ENCODE measurements at regions not wholly inside any gene's neighbourhood (a gene's known extent, or its start where the extent isn't known, plus 50 kb on each side); places are given as distances from the start of the nearest gene placed in this dataset.
"Not testable (repeated sequence)": the region's sequence is repeated elsewhere in the genome, so short reads cannot be mapped to it uniquely, and the experiment has no call there.

GRCh38 chr13:76286178-76286577 lies 600.0 kb downstream of the KCTD12 start:
- Histone ChIP-seq H3K4me1 (no peaks in the 10 kb centered on the region), H3K9me3 (no peaks in the 10 kb centered on the region), H3K4me3 (ENCODE audit: low read depth, low read length) (no peak overlapping the region), H3K27me3 (no peaks in the 10 kb centered on the region), H3K36me3 (no peaks in the 10 kb centered on the region)
- DNase-seq, result no peak
- TF ChIP-seq, protein P1, sequence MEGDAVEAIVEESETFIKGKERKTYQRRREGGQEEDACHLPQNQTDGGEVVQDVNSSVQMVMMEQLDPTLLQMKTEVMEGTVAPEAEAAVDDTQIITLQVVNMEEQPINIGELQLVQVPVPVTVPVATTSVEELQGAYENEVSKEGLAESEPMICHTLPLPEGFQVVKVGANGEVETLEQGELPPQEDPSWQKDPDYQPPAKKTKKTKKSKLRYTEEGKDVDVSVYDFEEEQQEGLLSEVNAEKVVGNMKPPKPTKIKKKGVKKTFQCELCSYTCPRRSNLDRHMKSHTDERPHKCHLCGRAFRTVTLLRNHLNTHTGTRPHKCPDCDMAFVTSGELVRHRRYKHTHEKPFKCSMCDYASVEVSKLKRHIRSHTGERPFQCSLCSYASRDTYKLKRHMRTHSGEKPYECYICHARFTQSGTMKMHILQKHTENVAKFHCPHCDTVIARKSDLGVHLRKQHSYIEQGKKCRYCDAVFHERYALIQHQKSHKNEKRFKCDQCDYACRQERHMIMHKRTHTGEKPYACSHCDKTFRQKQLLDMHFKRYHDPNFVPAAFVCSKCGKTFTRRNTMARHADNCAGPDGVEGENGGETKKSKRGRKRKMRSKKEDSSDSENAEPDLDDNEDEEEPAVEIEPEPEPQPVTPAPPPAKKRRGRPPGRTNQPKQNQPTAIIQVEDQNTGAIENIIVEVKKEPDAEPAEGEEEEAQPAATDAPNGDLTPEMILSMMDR (IDR thresholded peaks at IDR 0.05; ENCODE audit: low read depth, low read length), result no peak

GRCh38 chr13:76285463-76285862 lies 600.7 kb downstream of the KCTD12 start:
- no peak for DNase-seq
- H3K4me1 ChIP-seq, result no peaks in the 10 kb centered on the region
- no peak overlapping the region for H3K4me3 ChIP-seq (ENCODE audit: low read depth, low read length)
- H3K36me3 ChIP-seq, result no peaks in the 10 kb centered on the region
- no peaks in the 10 kb centered on the region for H3K27me3 ChIP-seq
- H3K9me3 ChIP-seq, result no peaks in the 10 kb centered on the region
- TF ChIP-seq, protein P1 (IDR thresholded peaks at IDR 0.05; ENCODE audit: low read depth, low read length), result no peak

GRCh38 chr13:76279766-76280165 lies 606.4 kb downstream of the KCTD12 start:
- not testable (repeated sequence) for DNase-seq; H3K4me3 ChIP-seq (ENCODE audit: low read depth, low read length); H3K36me3 ChIP-seq; H3K4me1 ChIP-seq; H3K27me3 ChIP-seq; H3K9me3 ChIP-seq

DNA sequence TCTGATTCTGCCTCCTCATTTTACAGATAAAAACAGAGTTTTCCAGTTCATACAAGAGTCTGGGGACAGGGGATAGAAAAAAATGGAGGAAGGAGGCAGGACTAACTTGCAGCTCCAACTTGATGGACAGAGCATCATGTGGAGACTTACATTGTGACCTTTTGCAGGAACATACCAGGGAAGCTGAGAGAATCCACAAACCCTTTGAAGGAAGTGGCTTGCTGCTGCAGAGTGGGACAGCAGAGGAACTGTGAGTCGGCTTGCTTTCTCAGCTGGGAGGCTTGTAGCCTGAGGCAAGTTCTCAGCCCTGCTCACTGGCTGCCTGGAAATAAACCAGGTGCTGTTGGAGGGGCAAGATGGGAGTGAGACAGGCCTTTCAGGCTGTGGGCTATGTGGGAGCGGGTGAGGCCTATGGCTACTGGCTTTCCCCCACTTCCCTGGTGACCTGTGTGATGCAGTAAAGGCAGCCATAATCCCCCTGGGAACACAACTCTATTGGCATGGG lies 614.4 kb downstream of the KCTD12 start:
- no peaks in the 10 kb centered on the region for H3K27me3 ChIP-seq
- TF ChIP-seq, protein P1 (IDR thresholded peaks at IDR 0.05; ENCODE audit: low read depth, low read length), result no peak
- DNase-seq, result no peak
- H3K9me3 ChIP-seq, result no peaks in the 10 kb centered on the region
- no peaks in the 10 kb centered on the region for H3K36me3 ChIP-seq
- H3K4me1 ChIP-seq, result no peaks in the 10 kb centered on the region
- no peak overlapping the region for H3K4me3 ChIP-seq (ENCODE audit: low read depth, low read length)

DNA sequence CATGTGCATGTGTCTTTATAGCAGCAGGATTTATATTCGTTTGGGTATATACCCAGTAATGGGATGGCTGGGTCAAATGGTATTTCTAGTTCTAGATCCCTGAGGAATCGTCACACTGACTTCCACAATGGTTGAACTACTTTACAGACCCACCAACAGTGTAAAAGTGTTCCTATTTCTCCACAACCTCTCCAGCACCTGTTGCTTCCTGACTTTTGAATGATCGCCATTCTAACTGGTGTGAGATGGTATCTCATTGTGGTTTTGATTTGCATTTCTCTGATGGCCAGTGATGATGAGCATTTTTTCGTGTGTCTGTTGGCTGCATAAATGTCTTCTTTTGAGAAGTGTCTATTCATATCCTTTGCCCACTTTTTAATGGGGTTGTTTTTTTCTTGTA lies 617.9 kb downstream of the KCTD12 start:
- DNase-seq; H3K4me3 ChIP-seq (ENCODE audit: low read depth, low read length); H3K9me3 ChIP-seq; H3K27me3 ChIP-seq; H3K36me3 ChIP-seq; H3K4me1 ChIP-seq: not testable (repeated sequence)

DNA sequence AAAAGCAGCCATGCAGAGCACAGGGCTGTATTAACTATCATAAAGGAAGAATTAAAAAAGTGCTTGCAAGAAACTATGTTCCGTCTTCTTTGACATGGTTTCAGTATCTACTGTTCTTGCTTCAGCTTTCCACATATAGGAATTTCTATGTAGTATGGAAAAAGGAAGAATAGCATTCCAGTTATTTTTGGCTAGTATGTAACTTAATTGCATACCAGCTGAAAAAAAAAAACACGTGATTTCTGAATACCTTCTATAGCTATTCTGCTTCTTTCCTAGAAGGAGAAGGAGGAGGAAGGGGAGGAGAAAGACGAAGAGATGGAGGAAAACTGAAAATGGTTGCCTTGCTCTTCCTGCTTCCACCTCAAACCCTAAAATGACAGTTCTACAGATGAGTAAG lies 619.0 kb downstream of the KCTD12 start:
- TF ChIP-seq, protein P1 (IDR thresholded peaks at IDR 0.05; ENCODE audit: low read depth, low read length), result no peak
- DNase-seq, result no peak
- Histone ChIP-seq H3K27me3 (no peaks in the 10 kb centered on the region), H3K9me3 (no peaks in the 10 kb centered on the region), H3K4me3 (ENCODE audit: low read depth, low read length) (no peak overlapping the region), H3K4me1 (no peaks in the 10 kb centered on the region), H3K36me3 (no peaks in the 10 kb centered on the region)

- H3K9me3 ChIP-seq, result no peaks in the 10 kb centered on the region
- no peak overlapping the region for H3K4me3 ChIP-seq (ENCODE audit: low read depth, low read length)
- H3K36me3 ChIP-seq, result no peaks in the 10 kb centered on the region
- H3K4me1 ChIP-seq, result no peaks in the 10 kb centered on the region
- DNase-seq, result no peak
- TF ChIP-seq, protein P1 (IDR thresholded peaks at IDR 0.05; ENCODE audit: low read depth, low read length), result no peak
- H3K27me3 ChIP-seq, result no peaks in the 10 kb centered on the region
Observed at GRCh38 chr13:76266561-76266960, 619.6 kb downstream of the KCTD12 start.
